HG02852 (cell line): ENCODE measurements at regions not wholly inside any gene's neighbourhood (a gene's known extent, or its start where the extent isn't known, plus 50 kb on each side); places are given as distances from the start of the nearest gene placed in this dataset.
A peak's percentile ranks its signal among the peaks of the same experiment; 100 is the strongest.

Source experiments
- ATAC-seq: cut with Tn5 transposase; IDR thresholded peaks from one replicate; pipeline ENCODE4 v1.9.1; 2021; ENCODE audit warnings: mild to moderate bottlenecking, moderate library complexity; ENCODE audit not compliant: unreplicated experiment

DNA sequence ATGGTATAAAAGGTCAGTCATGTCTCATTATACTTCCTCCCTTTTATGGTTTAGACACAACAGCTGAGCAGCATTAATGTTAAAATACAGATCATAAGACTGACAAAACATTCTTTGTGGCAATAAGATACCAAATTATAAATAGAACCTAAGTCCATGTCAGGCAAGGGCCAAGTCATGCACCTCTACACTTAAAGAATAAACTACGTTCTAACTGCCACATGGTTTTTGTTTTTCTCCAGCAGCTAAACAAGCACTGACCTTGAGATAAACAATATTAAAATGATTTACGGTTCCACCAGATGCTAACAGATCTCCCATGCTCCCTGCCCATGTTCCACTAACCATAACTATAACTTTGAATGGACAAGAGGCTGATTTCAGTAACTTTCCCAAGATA lies 368.6 kb upstream of the TFPI start:
- ATAC-seq: no peak

DNA sequence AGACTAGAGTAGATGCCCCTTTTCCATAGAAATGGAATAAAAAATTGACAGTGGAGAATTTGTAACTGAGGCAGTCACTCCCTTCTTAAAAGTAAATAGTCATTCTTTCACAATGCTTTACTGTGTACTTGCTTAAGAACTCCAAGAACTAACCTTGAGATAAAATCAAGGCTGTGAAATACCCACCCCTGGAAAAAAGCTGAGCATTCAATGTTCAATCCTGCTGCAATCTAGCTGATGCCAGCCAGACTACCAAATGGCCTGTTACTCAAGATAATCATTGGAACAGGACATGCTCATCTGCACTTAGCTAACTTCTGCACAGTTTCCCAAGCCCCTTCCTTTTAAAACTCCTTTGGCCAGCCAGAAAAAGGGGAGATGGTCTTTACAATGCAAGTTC lies 367.4 kb upstream of the GULP1 start:
- no peak for ATAC-seq

DNA sequence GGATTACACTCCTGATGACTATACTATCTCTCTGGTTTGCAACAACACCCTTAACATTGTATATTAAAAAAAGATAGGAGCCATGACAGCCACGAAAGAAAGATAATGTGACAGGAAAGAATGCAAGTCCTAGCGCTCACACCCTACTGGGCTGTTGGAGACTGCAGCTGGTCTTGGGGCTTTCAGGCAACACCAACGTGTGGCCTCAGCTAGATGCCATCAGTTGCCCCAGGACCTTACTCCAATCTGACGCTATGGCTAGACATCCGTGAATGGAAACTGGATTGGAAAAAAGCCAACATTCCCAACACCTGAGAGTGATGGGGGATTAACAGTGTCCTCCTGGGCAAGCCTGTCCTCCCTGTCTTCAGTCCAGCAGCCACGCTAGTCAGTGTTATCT lies 357.4 kb upstream of the GULP1 start:
- ATAC-seq: no peak

DNA sequence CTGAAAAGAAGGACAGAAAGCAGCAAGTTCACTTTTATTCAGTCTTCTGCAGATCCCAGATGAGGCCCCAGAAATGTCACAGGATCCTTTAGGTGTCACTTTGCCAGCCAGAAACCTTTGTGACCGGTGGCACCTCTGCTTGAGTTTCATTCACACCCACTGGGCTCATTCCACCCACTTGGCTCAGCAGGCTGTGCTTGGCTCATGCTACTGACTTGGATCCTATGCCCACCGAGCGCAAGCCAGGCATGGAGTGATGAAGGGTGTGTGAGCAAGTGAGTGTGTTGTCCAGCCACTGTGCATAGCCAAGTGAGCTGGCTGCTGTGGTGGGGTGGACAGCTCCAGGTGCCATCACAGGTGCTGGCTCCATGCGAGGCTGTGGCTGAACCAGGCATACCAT lies 357.0 kb upstream of the GULP1 start:
- no peak for ATAC-seq

DNA sequence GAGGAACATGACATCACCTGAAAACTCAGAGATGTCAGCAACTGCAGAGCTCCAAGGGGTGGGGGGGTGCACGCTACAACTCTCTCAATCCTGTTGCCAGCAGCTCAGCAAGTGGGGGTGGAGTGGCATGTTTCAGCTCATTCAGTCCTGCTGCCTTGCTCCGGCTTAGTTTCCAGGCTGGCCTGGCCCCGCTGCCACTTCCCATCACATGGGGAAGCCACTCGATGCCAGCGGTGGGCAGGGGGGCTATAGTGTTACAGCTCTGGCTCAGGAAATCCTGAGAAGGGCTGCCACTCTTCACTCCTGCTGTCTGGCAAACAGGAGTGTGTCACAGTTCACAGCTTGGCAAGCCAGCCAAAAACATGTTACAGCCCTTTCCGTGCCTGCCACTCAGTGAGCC lies 356.5 kb upstream of the GULP1 start:
- no peak for ATAC-seq

DNA sequence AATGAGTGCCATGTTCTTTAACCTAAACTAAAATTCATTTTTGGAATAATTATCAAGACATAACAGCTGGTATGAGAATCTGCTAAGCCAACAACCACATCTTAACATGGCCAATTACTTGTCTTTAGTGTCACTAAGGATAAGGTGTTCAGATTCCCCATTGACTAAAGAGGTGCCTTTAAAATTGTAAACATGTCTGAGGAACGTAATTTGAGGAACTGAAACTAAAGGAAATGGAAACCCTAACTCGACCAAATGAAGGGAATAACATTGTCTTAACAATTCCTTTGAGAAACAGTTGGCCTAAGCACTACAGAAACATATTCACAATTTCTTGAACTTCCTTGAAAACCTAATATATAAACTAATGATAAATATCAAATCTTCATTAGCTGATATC lies 355.4 kb upstream of the GULP1 start:
- ATAC-seq: no peak

DNA sequence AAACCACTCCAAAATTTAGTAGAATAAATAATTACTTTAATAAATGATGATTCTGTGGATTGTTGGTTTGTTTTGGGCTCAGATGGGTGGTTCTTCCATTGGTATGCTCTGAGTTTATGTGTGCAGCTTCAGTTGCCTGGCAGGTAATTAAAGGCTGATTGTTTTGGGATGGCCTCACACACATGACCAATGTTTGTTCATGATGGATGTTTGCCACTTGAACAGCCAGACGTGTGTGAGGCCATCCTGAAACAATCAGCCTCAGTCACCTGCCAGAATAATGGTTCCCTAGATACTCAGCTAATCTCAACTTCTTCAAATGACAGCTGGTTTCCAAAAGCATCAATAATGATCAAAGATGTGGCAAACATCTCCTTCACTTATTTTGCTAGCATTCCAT lies 352.5 kb upstream of the GULP1 start:
- ATAC-seq: no peak

DNA sequence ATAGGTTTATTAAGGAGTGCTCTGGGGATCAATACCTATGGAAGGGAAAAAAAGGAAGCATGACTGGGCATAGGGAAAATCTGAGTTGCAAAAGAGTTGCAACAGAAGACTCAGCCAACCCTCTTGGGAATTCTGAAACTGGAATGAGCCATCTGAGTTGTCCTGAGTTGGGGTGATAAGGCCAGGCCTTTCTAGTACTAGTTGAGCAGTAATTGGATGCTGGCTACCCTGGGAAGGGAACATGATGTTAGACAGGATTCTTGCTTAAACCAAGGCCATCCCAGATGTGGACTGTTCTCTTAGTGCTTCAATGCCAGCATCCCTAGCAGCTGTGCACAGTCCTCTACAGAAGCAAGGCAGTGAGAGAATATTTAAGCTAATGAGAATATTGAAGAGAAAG lies 348.8 kb upstream of the GULP1 start:
- no peak for ATAC-seq

DNA sequence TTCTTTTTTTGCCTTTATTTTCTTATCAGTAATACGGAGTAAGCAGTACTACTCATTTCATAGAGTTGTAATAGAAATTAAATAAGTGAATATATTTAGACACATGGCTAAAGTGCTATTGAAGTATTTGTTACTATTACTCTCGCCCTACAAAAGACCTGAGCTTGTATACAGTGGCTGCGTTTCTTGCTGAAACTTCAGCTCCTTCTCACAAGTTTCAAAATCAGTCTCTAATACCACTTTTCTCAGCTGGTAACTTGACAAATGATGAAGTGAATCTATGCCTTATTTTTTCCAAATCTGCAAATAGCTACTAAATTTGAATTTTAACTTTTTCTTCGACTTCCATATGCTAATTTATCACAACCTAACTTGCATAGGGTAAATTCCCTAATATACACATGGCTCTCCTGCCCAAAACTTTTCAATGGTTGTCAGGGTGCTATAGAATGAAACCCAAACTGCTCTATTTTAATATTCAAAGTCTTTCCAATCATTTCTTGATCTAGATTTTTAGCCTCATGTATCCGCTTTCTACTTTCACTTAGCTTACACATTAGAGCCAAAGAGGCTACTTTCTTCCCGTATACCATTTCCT lies 347.8 kb upstream of the GULP1 start:
- ATAC-seq: no peak

DNA sequence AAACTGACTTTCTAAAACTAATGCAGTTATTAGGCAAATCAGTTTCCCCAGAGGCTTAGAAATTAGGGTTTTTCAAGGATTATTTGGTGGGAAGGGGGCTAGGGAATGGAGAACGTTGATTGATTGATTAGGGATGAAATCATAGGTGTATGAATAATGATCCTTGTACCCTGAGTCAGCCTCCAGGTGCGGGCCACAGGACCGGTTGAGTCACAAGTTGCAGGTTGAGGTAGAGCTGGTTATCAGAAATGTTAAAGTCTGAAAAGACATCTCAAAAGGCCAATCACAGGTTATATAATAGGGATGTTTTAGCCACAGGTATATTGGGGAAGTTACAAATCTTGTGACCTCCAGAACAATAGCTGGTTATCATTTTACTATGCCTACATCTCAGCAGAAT lies 341.8 kb upstream of the GULP1 start:
- no peak for ATAC-seq

DNA sequence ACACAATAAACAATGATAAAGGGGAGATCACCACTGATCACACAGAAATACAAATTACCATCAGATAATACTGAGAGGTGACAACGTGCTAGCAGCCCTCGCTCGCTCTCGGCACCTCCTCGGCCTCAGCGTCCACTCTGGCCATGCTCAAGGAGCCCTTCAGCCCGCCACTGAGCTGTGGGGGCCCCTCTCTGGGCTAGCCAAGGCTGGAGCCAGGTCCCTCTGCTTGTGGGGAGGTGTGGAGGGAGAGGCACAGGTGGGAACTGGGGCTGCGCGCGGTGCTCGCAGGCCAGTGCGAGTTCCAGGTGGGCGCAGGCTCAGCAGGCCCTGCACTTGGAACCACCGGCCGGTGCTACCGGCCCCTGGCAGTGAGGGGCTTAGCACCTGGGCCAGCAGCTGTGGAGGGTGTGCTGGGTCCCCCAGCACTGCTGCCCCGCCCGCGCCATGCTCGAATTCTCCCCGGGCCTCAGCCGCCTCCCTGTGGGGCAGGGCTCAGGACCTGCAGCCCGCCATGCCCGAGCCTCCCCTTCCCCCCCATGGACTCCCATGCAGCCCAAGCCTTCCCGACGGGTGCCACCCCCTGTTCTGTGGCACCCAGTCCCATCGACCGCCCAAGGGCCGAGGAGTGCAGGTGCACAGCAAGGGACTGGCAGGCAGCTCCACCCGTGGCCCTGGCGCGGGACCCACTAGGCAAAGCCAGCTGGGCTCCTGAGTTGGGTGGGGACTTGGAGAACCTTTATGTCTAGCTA lies 340.0 kb upstream of the GULP1 start:
- ATAC-seq: no peak

DNA sequence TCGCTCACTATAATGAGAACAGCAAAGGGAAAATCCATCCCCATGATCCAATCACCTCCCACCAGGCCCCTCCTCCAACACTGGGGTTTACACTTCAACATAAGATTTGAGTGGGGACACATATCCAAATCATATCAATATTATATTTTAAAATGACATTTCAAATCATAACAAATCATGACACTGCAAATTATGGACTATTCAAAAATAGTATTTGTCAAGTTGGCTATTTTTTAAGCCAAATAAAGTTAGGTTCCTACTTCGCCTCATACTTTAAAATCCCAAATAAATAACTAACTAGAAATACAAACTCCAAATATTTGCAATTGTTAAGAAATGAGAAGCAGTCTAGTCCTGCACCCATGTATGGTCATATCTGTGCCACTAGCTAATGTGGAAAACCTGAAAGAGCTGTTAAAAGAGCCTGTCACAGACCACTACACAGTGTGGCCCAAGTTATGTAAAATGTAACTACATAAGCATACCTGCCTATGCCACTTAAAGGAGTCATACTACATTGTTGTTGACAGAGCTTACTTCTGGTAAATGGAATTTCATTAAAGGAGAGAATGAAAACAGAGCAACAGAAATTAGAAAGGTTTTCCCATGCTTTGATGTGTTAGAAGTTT lies 334.7 kb upstream of the GULP1 start:
- no peak for ATAC-seq

DNA sequence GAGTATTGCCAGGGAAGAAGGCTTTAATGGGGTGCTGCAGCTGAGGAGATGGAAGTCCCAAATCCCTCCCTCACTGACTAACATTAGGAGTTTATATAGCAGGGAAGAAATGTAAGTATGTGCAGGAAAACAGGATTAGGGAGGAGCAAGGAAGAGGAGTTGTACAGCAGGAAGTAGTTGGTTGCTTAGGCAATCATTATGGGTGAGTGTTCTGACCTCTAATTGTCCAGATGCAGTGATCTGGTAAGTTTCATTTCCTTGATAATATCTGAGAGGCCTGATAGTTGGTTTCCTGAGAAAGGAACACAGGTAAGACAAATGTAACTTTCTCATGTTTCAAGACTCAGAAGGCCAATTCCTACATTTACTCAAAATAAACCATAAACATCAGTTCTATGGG lies 331.9 kb upstream of the GULP1 start:
- ATAC-seq: no peak

DNA sequence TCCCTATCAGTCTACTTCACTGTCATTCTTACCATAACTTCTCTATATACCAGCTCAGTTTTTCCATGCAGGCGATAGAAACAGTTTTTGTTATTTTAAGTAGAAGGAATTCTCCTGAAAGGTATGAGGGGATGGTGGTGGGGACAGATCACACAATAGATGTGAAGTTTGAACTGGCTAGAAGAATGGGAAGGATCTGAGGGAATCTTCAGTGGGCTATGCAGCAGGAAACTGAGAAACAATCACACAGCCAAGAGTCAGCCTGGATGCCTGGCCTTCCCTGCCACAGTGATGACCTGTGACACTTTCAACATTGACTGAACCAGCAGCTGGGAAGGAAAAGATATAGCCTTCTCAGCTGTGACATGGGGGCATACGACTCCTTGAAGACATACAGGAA lies 329.1 kb upstream of the GULP1 start:
- ATAC-seq: no peak

DNA sequence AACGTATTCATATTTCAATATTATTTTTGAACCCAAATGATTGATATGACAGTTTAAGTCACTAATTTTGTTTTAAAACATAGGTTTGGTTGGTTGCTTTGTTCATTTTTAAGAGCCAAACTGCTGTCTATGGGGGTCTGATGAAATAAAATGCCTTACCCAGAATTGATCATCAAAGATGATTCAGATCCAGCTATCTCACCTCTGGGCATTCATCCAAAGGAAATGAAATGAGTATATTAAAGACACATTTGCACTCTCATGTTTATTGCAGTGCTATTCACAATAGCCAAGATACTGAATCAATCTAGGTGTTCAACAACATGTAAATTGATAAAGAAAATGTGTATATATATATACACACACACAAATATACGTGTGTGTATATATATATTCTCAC lies 326.9 kb upstream of the GULP1 start:
- ATAC-seq: no peak

DNA sequence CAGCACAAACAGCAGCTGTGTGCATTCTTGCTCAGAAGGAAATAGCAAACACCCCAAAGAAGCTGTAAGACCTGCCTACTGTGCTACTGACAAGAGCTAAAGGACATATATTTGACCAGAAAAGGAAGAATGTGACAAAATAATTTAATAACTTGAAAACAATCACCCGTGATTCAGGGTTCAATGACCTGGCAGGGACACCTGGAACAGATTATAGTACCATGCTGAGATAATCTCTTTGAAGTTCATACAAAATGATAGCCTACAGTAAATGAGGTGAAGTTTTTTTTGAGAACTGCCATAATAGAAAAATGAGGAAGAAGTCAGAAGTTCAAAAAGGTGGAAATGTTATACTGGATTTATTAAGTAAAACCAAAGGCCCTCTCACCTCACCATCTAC lies 324.8 kb upstream of the GULP1 start:
- no peak for ATAC-seq

DNA sequence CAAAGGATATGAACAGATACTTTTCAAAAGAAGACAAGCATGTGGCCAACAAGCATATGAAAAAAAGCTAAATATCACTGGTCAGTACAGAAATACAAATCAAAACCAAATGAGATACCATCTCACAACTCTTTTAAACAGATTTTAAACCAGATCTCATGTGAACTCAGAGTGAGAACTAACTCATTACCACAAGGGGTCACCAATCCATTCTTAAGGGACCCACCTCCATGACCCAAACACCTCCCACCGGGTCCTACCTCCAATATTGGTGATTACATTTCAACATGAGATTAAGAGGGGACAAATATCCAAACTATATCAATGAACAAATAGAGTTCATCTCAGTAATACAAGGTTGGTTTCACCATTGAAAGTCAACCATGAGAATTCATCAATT lies 319.8 kb upstream of the GULP1 start:
- ATAC-seq: no peak

DNA sequence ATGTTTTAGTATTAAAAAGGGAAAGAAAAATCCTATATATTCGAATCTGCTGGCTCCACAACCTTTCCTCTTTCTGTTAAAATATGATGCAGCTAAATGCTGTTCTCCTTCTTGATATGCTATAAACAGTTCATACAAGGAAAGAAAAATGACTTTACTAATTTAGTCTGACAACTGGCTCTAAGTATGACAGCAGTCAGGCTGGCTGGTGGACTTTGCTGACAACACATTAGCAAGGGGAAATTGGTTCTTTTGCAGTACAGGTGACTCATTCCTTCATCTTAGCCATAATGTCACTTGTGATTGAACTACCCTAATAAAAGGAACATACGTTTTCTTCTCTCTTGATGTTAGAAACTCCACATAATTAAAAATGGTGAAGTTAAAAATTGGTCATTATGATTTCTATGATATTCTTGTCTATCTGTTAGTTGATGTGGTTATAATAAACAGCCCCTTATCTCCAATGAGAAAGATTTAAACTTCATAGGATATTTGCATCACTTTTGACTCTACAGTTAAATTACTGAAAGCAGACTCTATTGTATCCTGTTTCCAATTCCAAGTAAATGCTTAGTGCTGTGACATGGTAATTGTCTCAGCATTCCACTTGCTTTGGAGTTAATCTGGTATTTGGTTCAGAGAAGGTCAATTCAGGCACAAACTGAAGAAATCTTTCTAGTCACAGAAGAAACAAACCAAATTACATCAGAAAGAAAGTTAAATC lies 315.3 kb upstream of the GULP1 start:
- no peak for ATAC-seq

DNA sequence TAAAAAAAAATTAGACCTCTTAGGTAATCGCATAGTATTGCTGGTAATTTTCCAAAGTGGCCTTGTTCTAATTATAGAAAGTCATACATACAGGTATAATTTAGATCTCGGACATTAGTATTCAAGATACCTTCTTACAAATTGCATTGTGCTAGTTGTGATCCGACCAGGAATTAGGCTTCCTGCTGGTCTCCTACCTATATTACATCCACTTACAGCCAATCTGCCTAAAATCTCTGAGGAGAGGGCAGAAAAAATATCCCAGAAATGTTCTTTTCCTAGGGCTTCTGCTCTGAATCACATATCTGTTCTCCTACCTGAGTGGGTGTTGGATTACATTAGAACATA lies 314.7 kb upstream of the GULP1 start:
- ATAC-seq: no peak

DNA sequence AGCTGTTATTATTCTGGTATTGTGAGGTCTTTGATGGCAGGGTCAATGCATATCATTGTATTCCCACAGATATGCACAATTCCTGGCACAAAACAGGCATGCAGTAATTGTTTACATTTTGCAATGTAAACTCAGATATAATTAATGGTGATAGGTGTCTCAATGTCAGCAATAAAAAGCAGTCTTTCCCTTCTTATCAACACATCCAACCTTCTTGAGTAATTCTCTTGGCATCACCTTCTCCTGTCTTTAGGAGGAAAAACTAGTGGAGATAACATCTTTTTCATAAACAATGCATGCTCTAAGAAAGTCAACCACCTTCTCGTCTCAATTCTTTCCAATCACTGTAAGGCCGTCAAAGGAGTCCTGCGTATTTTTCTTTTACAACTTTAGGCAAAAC lies 313.3 kb upstream of the GULP1 start:
- ATAC-seq: no peak

DNA sequence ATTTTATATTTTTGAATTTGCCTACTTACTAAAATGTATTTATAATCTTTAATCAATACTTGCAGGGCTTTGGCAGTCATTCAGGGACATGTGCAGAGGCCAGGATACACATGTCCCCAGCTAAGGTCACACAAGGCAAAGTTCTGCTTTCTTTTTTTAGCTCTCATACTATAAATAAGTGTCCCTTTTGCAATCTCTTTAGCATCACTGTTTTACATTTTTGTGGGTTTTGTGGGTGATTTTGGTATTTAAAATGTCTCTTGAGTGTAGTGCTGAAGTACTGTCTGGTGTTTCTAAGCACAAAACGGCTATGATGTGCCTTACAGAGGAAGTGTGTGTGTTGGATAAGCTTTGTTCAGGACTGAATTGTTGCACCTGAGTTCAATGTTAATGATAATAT lies 309.0 kb upstream of the GULP1 start:
- ATAC-seq: peak; percentile 87

DNA sequence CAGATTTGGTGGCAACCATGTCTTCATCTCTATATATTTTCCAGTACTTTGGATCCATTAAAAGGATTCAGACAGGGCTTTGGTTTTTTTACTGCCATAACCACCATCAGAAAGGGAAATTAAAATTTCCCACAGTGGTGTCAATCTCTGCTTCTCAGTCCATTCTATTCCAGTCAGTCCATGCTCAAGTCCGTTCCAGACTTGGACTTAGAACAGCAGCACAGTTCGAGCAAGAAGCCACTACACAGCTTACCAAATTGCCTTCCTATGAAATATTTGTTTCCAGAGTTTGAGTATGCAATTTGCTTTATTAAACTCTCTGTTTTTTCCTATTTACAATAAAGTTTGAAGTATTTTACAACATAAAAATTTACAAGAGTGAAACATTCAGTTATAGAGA lies 306.5 kb upstream of the GULP1 start:
- ATAC-seq: no peak
